Gastrocnemius medialis (tissue), 4 donors: ENCODE measurements at regions not wholly inside any gene's neighbourhood (a gene's known extent, or its start where the extent isn't known, plus 50 kb on each side); places are given as distances from the start of the nearest gene placed in this dataset.

Experiments used
- ATAC-seq, 2 donors: fragments of 150-250 bp; one replicate each; pipeline ENCODE4 v1.9.1; 2016
- DNase-seq, 2 donors: peaks; one replicate each; pipeline ENCODE4 v3.0.0-alpha.2; 2019
- H3K27ac ChIP-seq, 4 donors: fragments of 200-600 bp; sonication (generic); 1 replicate in 1 of 4; 2 replicates in 3 of 4; pipeline ENCODE4 v1.5.1; 2016 to 2018; ENCODE audit warnings: mild to moderate bottlenecking in 2 of 4, moderate library complexity in 1 of 4
- H3K27me3 ChIP-seq, 3 donors: fragments of 200-600 bp; sonication (generic) in 2 of 3; 1 replicate in 1 of 3; 2 replicates in 2 of 3; pipeline versions ENCODE4 v1.5.1 to v1.6.0; 2016 to 2019; ENCODE audit warnings: mild to moderate bottlenecking in 1 of 3, moderate library complexity in 1 of 3
- H3K36me3 ChIP-seq, 2 donors: fragments of 200-600 bp; sonication (generic) in 1 of 2; one replicate each; pipeline ENCODE4 v1.5.1; 2017 to 2018
- H3K4me1 ChIP-seq, 2 donors: fragments of 200-600 bp; sonication (generic) in 1 of 2; one replicate each; pipeline ENCODE4 v1.5.1; 2016 to 2017; ENCODE audit warnings: mild to moderate bottlenecking in 2 of 2
- H3K4me3 ChIP-seq, 4 donors: fragments of 200-600 bp; sonication (generic) in 3 of 4; 1 replicate in 1 of 4; 2 replicates in 3 of 4; pipeline ENCODE4 v1.5.1; 2016 to 2019; ENCODE audit warnings: mild to moderate bottlenecking in 2 of 4
- H3K9me3 ChIP-seq, 3 donors: fragments of 200-600 bp; sonication (generic) in 2 of 3; 1 replicate in 1 of 3; 2 replicates in 2 of 3; pipeline ENCODE4 v1.5.1; 2016 to 2019
- CTCF ChIP-seq, 5 experiments: fragments of 450-650 bp in 3 of 5; fragments of 200-600 bp in 2 of 5; sonication (generic) in 2 of 5; IDR thresholded peaks in 4 of 5; conservative IDR thresholded peaks in 1 of 5; 1 replicate in 4 of 5; 2 replicates in 1 of 5; pipeline ENCODE4 v1.5.1; 2016 to 2019; ENCODE audit warnings: antibody characterized with exemption in 5 of 5, mild to moderate bottlenecking in 3 of 5, moderate library complexity in 3 of 5
- POLR2A ChIP-seq, 2 donors: fragments of 450-650 bp; IDR thresholded peaks; one replicate each; pipeline ENCODE4 v1.6.1; 2017; ENCODE audit warnings: antibody characterized with exemption in 2 of 2, mild to moderate bottlenecking in 2 of 2, moderate library complexity in 2 of 2
- in situ Hi-C, 4 donors: fragments of 200-750 bp; cut with MboI; loops; one replicate each; pipeline versions ENCODE4 v1.15.0 to v1.8.0; 2017; ENCODE audit warnings: low sequenced_read_pairs in 4 of 4
- intact Hi-C: fragments of 100-400 bp; cut with DNase I; formaldehyde crosslinking; loops from one replicate; pipeline ENCODE4 v1.15.1; 2023; ENCODE audit warnings: low total_unique reads

- no peaks in the 10 kb centered on the region for H3K27me3 ChIP-seq
- intact Hi-C loops (no loop called here), in situ Hi-C loops (no loop called here)
- H3K4me1 ChIP-seq, result no peaks in the 10 kb centered on the region
- H3K4me3 ChIP-seq, result no peak overlapping the region
- TF ChIP-seq POLR2A (IDR thresholded peaks at IDR 0.05) (no peak), CTCF (IDR thresholded peaks at IDR 0.05 in 4 of 5, conservative IDR thresholded peaks at IDR 0.05 in 1 of 5) (no peak)
- H3K9me3 ChIP-seq, result no peaks in the 10 kb centered on the region
- DNase-seq (no peak), ATAC-seq (no peak)
- no peak overlapping the region for H3K27ac ChIP-seq
- no peaks in the 10 kb centered on the region for H3K36me3 ChIP-seq
Measured at GRCh38 chr5:31068287-31068686, 125.2 kb upstream of the CDH6 start.

- in situ Hi-C loops, result no loop called here
- Histone ChIP-seq H3K27ac (no peak overlapping the region), H3K27me3 (no peaks in the 10 kb centered on the region), H3K36me3 (no peaks in the 10 kb centered on the region), H3K9me3 (no peaks in the 10 kb centered on the region), H3K4me3 (no peak overlapping the region), H3K4me1 (no peaks in the 10 kb centered on the region)
- no peak for ATAC-seq
- DNase-seq, result no peak
- intact Hi-C loops, result no loop called here
- TF ChIP-seq POLR2A (IDR thresholded peaks at IDR 0.05) (no peak), CTCF (IDR thresholded peaks at IDR 0.05 in 4 of 5, conservative IDR thresholded peaks at IDR 0.05 in 1 of 5) (no peak)
Measured at GRCh38 chr5:31066655-31067328, 126.7 kb upstream of the CDH6 start.

GRCh38 chr5:31064215-31064614, 129.3 kb upstream of the CDH6 start:
- TF ChIP-seq CTCF (IDR thresholded peaks at IDR 0.05 in 4 of 5, conservative IDR thresholded peaks at IDR 0.05 in 1 of 5), result no peak
- no peak for TF ChIP-seq POLR2A (IDR thresholded peaks at IDR 0.05)
- in situ Hi-C loops, result no loop called here

DNA sequence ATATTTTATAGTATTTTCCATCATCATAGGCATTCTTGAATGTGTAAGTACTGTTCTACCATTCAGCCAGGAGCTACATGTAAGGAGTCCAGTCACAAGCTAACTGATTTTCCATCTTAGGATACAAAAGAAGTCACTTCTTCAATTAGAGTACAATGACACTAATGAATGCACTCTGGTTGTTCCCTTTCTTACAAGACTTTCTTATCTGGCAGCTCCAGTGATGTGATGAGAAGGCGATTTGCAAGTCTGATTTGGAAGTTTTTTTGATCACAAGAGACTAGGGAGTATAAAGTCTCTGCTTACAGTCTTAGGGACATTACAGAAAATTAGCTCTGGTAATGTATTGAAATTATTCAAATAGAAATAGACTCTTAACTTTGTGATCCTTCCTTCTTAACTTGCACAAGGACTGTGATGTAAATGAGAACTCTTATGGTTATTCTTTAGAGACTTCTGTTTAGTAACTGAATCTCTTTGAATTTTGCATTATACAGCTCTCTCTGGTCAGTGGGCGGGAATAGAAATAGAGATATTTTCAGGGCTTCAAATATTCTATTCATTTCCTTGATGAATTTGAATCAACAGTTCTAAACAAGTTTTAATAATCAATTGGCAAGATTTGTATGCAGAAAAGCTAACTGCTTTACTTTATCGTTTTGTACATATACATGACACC, 130.4 kb upstream of the CDH6 start:
- DNase-seq (no peak), ATAC-seq (no peak)
- Histone ChIP-seq H3K9me3 (no peaks in the 10 kb centered on the region), H3K4me1 (no peaks in the 10 kb centered on the region), H3K27me3 (no peaks in the 10 kb centered on the region), H3K27ac (no peak overlapping the region), H3K36me3 (no peaks in the 10 kb centered on the region), H3K4me3 (no peak overlapping the region)
- intact Hi-C loops, result no loop called here
- in situ Hi-C loops, result no loop called here
- no peak for TF ChIP-seq CTCF (IDR thresholded peaks at IDR 0.05 in 4 of 5, conservative IDR thresholded peaks at IDR 0.05 in 1 of 5)
- no peak for TF ChIP-seq POLR2A (IDR thresholded peaks at IDR 0.05)

More at GRCh38 chr5:31064215-31064614, 129.3 kb upstream of the CDH6 start:
- intact Hi-C loops, result no loop called here
- Histone ChIP-seq H3K4me1 (no peaks in the 10 kb centered on the region), H3K36me3 (no peaks in the 10 kb centered on the region), H3K27ac (no peak overlapping the region), H3K27me3 (no peaks in the 10 kb centered on the region), H3K4me3 (no peak overlapping the region), H3K9me3 (no peaks in the 10 kb centered on the region)
- ATAC-seq (no peak), DNase-seq (no peak)
